WTC11 (cell line): ENCODE measurements at regions not wholly inside any gene's neighbourhood (a gene's known extent, or its start where the extent isn't known, plus 50 kb on each side); places are given as distances from the start of the nearest gene placed in this dataset.

Experiments
- ATAC-seq: fragments of 200-7000 bp; cut with Tn5 transposase; 2 replicates; pipeline ENCODE4 v1.10.0; 2021; ENCODE audit warnings: mild to moderate bottlenecking, moderate library complexity
- CTCF ChIA-PET: fragments of 300-600 bp; sonication (Branson Sonifier 250); formaldehyde crosslinking; loops from one replicate; lab custom pipeline; 2021; ENCODE audit warnings: antibody characterized with exemption; lab: Charles Lee
- POLR2A ChIA-PET: fragments of 350-600 bp; sonication (Branson Sonifier 250); formaldehyde crosslinking; loops from one replicate; lab custom pipeline; 2021; ENCODE audit warnings: antibody characterized with exemption; lab: Charles Lee
- DNase-seq: peaks from one replicate; pipeline ENCODE4 v3.0.0; 2021; ENCODE audit warnings: low spot score
- H3K27ac Mint-ChIP-seq: 2 replicates; pipeline ENCODE4 v1.8.0; 2021; ENCODE audit warnings: mixed read lengths
- H3K27me3 Mint-ChIP-seq: 2 replicates; pipeline ENCODE4 v1.8.0; 2021; ENCODE audit warnings: low read depth, mild to moderate bottlenecking, moderate library complexity, mixed read lengths
- H3K36me3 Mint-ChIP-seq: 2 replicates; pipeline ENCODE4 v1.8.0; 2021; ENCODE audit warnings: mixed read lengths
- H3K4me1 Mint-ChIP-seq: 2 replicates; pipeline ENCODE4 v1.8.0; 2022; ENCODE audit warnings: mixed read lengths
- H3K4me3 Mint-ChIP-seq: 2 replicates; pipeline ENCODE4 v1.8.0; 2021; ENCODE audit warnings: mild to moderate bottlenecking, moderate library complexity, mixed read lengths
- H3K9me3 Mint-ChIP-seq: 2 replicates; pipeline ENCODE4 v1.8.0; 2021; ENCODE audit warnings: mixed read lengths
- ATF1 ChIP-seq: sonication (generic); formaldehyde crosslinking; IDR thresholded peaks from 2 replicates; pipeline ENCODE4 v1.8.1; 2023; ENCODE audit warnings: mild to moderate bottlenecking, moderate library complexity, missing genetic modification reagents
- ATF6 ChIP-seq: sonication (generic); formaldehyde crosslinking; IDR thresholded peaks from 2 replicates; pipeline ENCODE4 v1.8.1; 2023; ENCODE audit warnings: mild to moderate bottlenecking, missing genetic modification reagents
- CBFB ChIP-seq: sonication (generic); formaldehyde crosslinking; IDR thresholded peaks from 2 replicates; pipeline ENCODE4 v1.8.1; 2022; ENCODE audit warnings: mild to moderate bottlenecking, low read depth, missing genetic modification reagents
- FOXJ3 ChIP-seq: sonication (generic); formaldehyde crosslinking; IDR thresholded peaks from 2 replicates; pipeline ENCODE4 v1.9.0; 2021; ENCODE audit warnings: missing genetic modification reagents, mild to moderate bottlenecking, borderline replicate concordance
- GABPB1 ChIP-seq: sonication (generic); formaldehyde crosslinking; IDR thresholded peaks from 2 replicates; pipeline ENCODE4 v1.8.1; 2023; ENCODE audit warnings: mild to moderate bottlenecking, missing genetic modification reagents
- GRHL2 ChIP-seq: fragments of 250-450 bp; sonication (Bioruptor Pico); IDR thresholded peaks from 2 replicates; pipeline ENCODE4 v1.8.0; 2022; ENCODE audit warnings: mild to moderate bottlenecking, moderate library complexity; ENCODE audit not compliant: insufficient replicate concordance, severe bottlenecking
- HMGA2 ChIP-seq: fragments of 250-450 bp; sonication (Bioruptor Pico); IDR thresholded peaks from 2 replicates; pipeline ENCODE4 v1.4.0; 2021; ENCODE audit warnings: mild to moderate bottlenecking, moderate library complexity
- HMGXB4 ChIP-seq: sonication (generic); formaldehyde crosslinking; IDR thresholded peaks from 2 replicates; pipeline ENCODE4 v1.8.1; 2023; ENCODE audit warnings: mild to moderate bottlenecking, moderate library complexity, missing genetic modification reagents
- IRF2 ChIP-seq: sonication (generic); formaldehyde crosslinking; IDR thresholded peaks from 2 replicates; pipeline ENCODE4 v1.8.0; 2022; ENCODE audit warnings: low read depth, missing genetic modification reagents, borderline replicate concordance
- JAZF1 ChIP-seq: fragments of 250-450 bp; sonication (Bioruptor Pico); IDR thresholded peaks from 2 replicates; pipeline ENCODE4 v1.9.0; 2021; ENCODE audit warnings: moderate library complexity, mild to moderate bottlenecking, inconsistent platforms
- NFYB ChIP-seq: sonication (generic); formaldehyde crosslinking; conservative IDR thresholded peaks from 2 replicates; pipeline ENCODE4 v1.8.0; 2022; ENCODE audit warnings: low read depth, missing genetic modification reagents
- SMAD4 ChIP-seq: sonication (generic); formaldehyde crosslinking; IDR thresholded peaks from 2 replicates; pipeline ENCODE4 v1.8.0; 2022; ENCODE audit warnings: mild to moderate bottlenecking, missing genetic modification reagents
- SP1 ChIP-seq: sonication (generic); formaldehyde crosslinking; conservative IDR thresholded peaks from 2 replicates; pipeline ENCODE4 v1.8.1; 2022; ENCODE audit warnings: missing genetic modification reagents
- TEAD4 ChIP-seq: sonication (generic); formaldehyde crosslinking; IDR thresholded peaks from 2 replicates; pipeline ENCODE4 v1.8.0; 2022; ENCODE audit warnings: mild to moderate bottlenecking, missing genetic modification reagents
- ZNF532 ChIP-seq: fragments of 250-450 bp; sonication (Bioruptor Pico); IDR thresholded peaks from 2 replicates; pipeline ENCODE4 v1.9.0; 2021; ENCODE audit warnings: mild to moderate bottlenecking, borderline replicate concordance
- ZSCAN18 ChIP-seq: fragments of 250-450 bp; sonication (Bioruptor Pico); IDR thresholded peaks from 2 replicates; pipeline ENCODE4 v2.1.2; 2022; ENCODE audit warnings: mild to moderate bottlenecking, moderate library complexity
- TF ChIP-seq, protein P1 (sequence below): fragments of 250-450 bp; sonication (Bioruptor Pico); IDR thresholded peaks from 2 replicates; pipeline ENCODE4 v1.9.0; 2021; ENCODE audit warnings: mild to moderate bottlenecking
- TF ChIP-seq, protein P2 (sequence below): sonication (generic); formaldehyde crosslinking; IDR thresholded peaks from 2 replicates; pipeline ENCODE4 v1.8.0; 2022; ENCODE audit warnings: mild to moderate bottlenecking, missing genetic modification reagents

DNA sequence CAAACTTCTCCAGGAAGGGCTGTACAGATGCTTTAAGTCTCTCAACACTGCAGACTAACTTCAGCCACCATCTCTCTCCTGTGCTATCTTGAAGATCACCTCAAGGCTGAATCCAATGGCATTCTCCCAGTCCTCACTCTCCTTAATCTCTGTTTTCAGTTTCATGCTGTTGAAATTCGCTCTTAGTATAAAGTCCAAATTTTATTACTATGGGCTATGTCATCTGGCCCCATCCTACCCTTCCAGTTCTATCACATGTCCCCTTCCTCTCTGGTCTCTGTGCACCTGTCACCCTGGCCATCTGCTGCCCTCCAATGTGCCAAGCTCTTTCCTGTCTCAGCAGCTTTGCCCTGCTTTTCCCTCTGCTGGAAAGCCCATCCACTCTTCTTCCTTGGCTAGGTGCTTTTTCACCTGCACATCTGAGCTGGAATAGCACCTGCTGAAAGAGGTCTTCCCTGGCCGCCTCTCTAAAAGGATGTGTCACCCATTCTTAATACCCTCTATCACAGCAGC, 284.7 kb upstream of the MAP3K1 start:
- Mint-ChIP-seq H3K4me3 (no peak overlapping the region), H3K9me3 (no peaks in the 10 kb centered on the region), H3K36me3 (no peaks in the 10 kb centered on the region), H3K4me1 (no peaks in the 10 kb centered on the region), H3K27ac (no peak overlapping the region), H3K27me3 (peaks cover 4% of the 10 kb centered on the region)
- no peak for TF ChIP-seq ATF6 (CRISPR knock-in tag)
- TF ChIP-seq HMGXB4 (CRISPR knock-in tag) = no peak
- TF ChIP-seq NFYB = no peak
- TF ChIP-seq HMGA2 (CRISPR knock-in tag) = no peak
- TF ChIP-seq GABPB1 (CRISPR knock-in tag) = no peak
- TF ChIP-seq SP1 (CRISPR knock-in tag) = no peak
- TF ChIP-seq, protein P1, sequence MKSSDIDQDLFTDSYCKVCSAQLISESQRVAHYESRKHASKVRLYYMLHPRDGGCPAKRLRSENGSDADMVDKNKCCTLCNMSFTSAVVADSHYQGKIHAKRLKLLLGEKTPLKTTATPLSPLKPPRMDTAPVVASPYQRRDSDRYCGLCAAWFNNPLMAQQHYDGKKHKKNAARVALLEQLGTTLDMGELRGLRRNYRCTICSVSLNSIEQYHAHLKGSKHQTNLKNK (CRISPR knock-in tag) = no peak
- no peak for TF ChIP-seq GRHL2 (CRISPR knock-in tag)
- no peak for TF ChIP-seq IRF2 (CRISPR knock-in tag)
- no peak for TF ChIP-seq ATF1 (CRISPR knock-in tag)
- TF ChIP-seq, protein P2, sequence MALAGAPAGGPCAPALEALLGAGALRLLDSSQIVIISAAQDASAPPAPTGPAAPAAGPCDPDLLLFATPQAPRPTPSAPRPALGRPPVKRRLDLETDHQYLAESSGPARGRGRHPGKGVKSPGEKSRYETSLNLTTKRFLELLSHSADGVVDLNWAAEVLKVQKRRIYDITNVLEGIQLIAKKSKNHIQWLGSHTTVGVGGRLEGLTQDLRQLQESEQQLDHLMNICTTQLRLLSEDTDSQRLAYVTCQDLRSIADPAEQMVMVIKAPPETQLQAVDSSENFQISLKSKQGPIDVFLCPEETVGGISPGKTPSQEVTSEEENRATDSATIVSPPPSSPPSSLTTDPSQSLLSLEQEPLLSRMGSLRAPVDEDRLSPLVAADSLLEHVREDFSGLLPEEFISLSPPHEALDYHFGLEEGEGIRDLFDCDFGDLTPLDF = no peak
- no peak for TF ChIP-seq CBFB (CRISPR knock-in tag)
- TF ChIP-seq TEAD4 (CRISPR knock-in tag) = no peak
- TF ChIP-seq SMAD4 (CRISPR knock-in tag) = no peak
- no peak for TF ChIP-seq FOXJ3 (CRISPR knock-in tag)
- DNase-seq = no peak
- ChIA-PET POLR2A (interaction anchor here (0.5 kb wide), 1 partner anchor 426 kb away, joined by 4 read pairs; no protein-coding TSS in a partner anchor), CTCF (no interaction called here)
- no peak for ATAC-seq

DNA sequence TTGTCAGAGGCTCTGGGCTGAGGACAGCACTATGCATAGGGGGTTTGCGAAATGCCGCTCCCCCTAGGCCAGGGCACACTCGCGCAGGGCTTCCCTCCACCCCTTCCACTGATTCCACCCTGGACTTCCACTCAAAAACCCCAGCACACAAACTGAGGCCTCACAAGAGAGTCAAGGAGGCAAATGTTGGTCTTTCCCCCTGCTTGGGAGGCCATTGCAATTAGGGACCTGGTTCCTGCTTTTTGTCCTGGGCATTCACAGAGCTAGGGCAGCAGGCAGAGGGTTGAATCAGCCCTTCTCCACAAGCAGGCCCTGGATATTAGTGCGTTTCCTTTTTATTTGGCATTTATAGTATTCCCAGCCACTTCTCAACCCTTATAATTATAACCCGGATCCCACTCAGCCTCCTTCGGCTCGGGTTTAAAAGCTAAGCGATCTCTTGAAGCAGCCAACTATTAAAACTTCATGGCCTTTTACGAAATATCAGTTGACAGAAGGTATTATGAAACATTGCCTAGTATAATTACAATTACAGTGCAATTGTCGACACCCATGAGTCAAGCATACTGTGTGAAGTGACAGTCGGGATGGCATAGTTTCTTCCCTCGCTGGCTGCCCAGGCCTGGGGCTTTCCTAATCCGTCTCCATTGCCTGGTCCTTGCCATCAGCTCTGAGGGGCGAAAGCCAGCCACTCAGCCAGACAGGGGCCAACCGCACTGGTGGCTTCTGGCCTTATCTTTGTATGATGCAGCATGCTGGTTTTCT, 285.5 kb upstream of the MAP3K1 start:
- ChIA-PET POLR2A (no interaction called here), CTCF (no interaction called here)
- peaks cover 4% of the 10 kb centered on the region for H3K27me3 Mint-ChIP-seq
- no peak overlapping the region for H3K4me3 Mint-ChIP-seq
- H3K4me1 Mint-ChIP-seq = no peaks in the 10 kb centered on the region
- ATAC-seq = no peak
- no peak for DNase-seq
- TF ChIP-seq GABPB1 (CRISPR knock-in tag) = no peak
- TF ChIP-seq ZSCAN18 (CRISPR knock-in tag) = no peak
- no peak for TF ChIP-seq JAZF1
- no peak for TF ChIP-seq SMAD4 (CRISPR knock-in tag)
- no peak for TF ChIP-seq ATF1 (CRISPR knock-in tag)
- no peak for TF ChIP-seq ZNF532 (CRISPR knock-in tag)
- TF ChIP-seq ATF6 (CRISPR knock-in tag) = no peak
- no peaks in the 10 kb centered on the region for H3K9me3 Mint-ChIP-seq
- no peaks in the 10 kb centered on the region for H3K36me3 Mint-ChIP-seq
- H3K27ac Mint-ChIP-seq = no peak overlapping the region
